HG03469 (cell line): ENCODE measurements at regions not wholly inside any gene's neighbourhood (a gene's known extent, or its start where the extent isn't known, plus 50 kb on each side); places are given as distances from the start of the nearest gene placed in this dataset.

Experiments
- ATAC-seq: cut with Tn5 transposase; IDR thresholded peaks from one replicate; pipeline ENCODE4 v1.9.1; 2021; ENCODE audit warnings: mild to moderate bottlenecking, moderate library complexity, moderate number of reproducible peaks; ENCODE audit not compliant: unreplicated experiment

DNA sequence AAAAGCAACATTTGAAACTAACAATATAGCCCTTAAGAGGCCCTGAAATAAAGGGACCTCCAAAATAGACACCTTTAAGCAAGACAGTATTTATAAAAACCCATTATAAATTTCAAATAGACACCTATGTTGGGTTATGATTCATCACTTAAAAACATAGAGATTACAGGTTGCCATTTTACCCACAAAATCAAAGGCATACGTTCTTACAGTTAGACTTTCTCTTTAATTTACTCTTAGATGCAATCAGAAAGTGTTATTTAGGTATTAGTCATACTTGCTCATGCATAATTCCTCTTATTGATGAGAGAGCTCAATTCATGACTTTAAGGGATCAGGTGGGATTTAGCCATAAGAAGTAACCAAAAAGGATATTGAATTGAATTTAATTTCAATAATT, 51.5 kb upstream of the TMEM200A start:
- ATAC-seq, result peak; percentile 67

DNA sequence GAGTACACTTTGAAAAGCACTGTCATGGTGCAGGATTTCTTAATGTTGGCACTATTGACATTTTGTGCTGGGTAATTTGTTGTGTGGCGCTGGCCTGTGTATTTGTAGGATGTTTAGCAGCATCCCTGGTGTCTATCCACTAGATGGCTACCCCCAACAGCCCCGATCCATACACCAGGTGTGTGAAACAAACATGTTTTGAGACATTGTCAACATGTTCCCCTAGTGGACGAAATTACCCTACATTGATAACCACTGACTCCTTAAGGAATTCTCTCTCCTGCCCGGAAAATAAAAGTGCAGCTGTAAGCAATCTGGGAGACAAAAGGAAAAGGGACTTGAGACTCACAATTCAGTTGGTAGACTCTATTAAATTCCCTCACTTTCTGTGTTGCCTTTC, 52.6 kb upstream of the TMEM200A start:
- ATAC-seq, result no peak

GRCh38 chr6:130309028-130309427, 56.8 kb upstream of the TMEM200A start:
- no peak for ATAC-seq

DNA sequence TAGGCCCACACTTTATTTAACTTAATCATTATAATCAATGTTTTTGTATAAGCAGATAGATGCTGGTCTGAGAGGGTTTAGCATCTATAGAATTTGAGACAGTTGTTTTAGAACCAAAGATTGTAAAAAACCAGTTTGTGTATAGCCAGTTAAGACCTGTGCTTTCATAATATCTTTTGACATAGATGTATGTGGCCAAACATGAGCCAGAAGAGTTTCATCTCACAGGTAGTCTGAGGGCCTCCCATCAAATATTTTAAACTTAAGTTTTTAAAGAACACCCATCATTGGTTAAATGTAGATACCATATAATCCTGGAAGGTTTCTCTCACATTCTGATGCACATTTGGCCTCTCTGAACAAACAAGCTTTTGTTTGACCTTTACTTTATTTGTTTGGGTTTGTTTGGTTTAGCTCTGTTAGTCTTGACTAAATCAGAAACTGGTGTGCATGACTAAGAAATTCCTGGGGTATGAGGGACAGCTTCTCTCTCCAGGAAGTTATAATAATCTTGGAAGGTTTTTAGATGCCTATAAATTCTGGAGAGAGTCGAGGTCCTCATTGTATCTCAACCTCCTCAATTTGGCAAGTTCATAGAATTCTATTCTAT, 58.0 kb upstream of the TMEM200A start:
- ATAC-seq, result no peak

DNA sequence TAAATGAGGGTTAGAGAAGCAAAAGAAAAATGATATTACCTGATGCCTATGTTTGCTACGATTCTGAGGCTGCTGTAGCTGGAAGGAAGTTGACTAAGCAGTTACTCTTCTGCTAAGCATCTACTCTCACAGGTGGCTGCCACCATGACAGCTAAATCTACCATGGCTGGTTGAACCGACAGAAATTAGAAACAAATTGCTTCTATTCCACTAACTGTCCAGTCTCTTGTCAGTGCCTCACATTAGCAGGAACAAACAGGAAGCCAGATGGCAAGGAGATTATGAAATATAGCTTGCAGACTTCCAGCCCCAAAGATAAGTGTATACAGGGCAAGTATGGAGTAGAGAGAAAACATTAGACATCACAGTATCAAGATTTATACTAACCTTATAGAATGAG, 59.4 kb upstream of the TMEM200A start:
- no peak for ATAC-seq

- ATAC-seq, result no peak
Observed at GRCh38 chr6:130303431-130303830, 62.4 kb upstream of the TMEM200A start.

DNA sequence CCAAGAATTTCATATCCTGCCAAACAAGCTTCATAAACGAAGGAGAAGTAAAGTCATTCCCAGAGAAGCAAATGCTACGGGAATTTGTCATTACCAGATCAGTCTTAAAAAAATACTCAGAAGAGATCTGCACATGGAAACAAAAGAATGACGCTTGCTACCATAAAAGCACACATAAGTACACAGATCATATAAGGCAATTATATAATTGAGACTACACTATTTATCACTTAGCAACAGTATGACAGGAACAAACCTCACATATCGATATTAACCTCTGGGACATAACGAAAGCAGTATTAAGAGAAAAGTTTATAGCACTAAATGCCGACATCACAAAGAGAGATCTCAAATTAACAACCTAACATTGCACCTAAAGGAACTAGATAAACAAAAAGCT, 67.6 kb upstream of the TMEM200A start:
- no peak for ATAC-seq

DNA sequence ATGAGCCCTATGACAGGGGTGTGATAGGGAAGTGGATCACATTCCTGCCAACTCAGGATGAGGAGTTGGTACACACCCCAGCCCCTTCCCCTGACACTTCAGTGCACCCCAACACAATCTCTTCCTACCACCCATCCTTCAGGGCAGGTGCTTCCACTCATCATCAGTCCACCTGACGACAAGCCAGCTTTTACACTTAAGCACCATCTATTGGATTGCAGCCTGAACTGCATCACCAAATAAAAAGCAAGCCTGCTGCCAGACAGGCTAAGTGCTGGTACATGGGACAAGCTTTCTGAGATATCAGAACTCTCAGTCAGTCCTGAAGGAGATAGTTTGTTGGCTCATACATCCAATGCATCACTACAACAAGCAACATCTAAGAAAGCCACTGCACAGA, 69.0 kb upstream of the TMEM200A start:
- ATAC-seq, result no peak

DNA sequence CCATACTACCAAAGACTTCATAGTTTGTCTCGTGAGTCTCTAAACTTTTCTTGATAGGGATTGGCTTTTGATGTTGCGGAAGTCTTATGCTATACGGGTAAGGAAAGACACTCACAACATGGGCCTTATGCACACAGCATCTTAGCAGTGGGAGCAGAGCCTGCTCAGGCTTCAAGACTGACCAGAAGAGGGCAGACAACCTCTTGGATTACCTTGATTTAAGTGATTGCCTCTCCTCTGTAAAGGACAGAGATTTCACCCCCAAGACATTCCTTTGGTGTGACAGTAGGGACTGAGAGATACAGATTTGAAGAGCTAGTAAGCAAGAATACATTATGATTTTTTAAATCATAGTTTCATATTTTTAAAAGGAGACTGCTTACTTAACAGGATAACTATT, 71.0 kb upstream of the SAMD3 start:
- no peak for ATAC-seq

GRCh38 chr6:130288065-130288464, 65.3 kb upstream of the SAMD3 start:
- ATAC-seq, result no peak

GRCh38 chr6:130282234-130282995, 59.7 kb upstream of the SAMD3 start:
- no peak for ATAC-seq

DNA sequence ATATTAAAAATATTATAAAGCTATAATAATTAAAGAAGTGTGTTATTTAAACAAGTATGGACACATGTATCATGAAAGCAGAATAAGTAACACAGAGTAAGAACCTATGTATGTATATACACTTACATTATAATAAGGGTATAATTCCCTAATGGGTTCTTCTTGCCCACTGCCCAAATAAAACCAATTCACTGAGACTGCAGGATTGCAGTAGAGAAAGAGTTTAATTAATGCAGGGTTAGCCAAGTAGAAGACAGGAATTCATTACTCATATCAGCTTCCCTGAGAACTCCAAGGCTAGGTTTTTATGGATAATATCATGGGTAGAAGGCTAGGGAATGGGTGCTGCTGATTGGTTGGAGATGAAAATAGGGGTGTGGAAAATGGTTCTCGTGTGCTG, 53.8 kb upstream of the SAMD3 start:
- no peak for ATAC-seq

- ATAC-seq, result no peak
Observed at GRCh38 chr6:130274007-130274406, 51.3 kb upstream of the SAMD3 start.
